D341Med (cell line): ENCODE measurements at regions not wholly inside any gene's neighbourhood (a gene's known extent, or its start where the extent isn't known, plus 50 kb on each side); places are given as distances from the start of the nearest gene placed in this dataset.

Source experiments
- DNase-seq: peaks from one replicate; pipeline ENCODE4 v3.0.0; 2012; ENCODE audit warnings: low spot score

- DNase-seq, result no peak
Observed at GRCh38 chr14:61941421-61942150, 179.4 kb downstream of the SNAPC1 start.

GRCh38 chr14:61948376-61948775, 186.2 kb downstream of the SNAPC1 start:
- DNase-seq, result no peak

GRCh38 chr14:61950340-61950739, 188.1 kb downstream of the SNAPC1 start:
- DNase-seq, result peak; percentile 65

GRCh38 chr14:61953602-61954001, 191.4 kb downstream of the SNAPC1 start:
- DNase-seq, result no peak

- no peak for DNase-seq
Observed at GRCh38 chr14:61954306-61954705, 192.1 kb downstream of the SNAPC1 start.

- DNase-seq, result no peak
Observed at GRCh38 chr14:61956517-61956916, 194.3 kb downstream of the SNAPC1 start.

GRCh38 chr14:61959348-61959747, 197.1 kb downstream of the SNAPC1 start:
- DNase-seq, result no peak

GRCh38 chr14:61961369-61961768, 199.1 kb downstream of the SNAPC1 start:
- DNase-seq, result no peak

GRCh38 chr14:61963926-61964325, 201.7 kb downstream of the SNAPC1 start:
- no peak for DNase-seq

- DNase-seq, result no peak
Observed at GRCh38 chr14:61965030-61965745, 203.0 kb downstream of the SNAPC1 start.

- DNase-seq, result no peak
Observed at GRCh38 chr14:61968207-61968606, 206.0 kb downstream of the SNAPC1 start.

GRCh38 chr14:61972711-61973110, 210.5 kb downstream of the SNAPC1 start:
- no peak for DNase-seq

- no peak for DNase-seq
Observed at GRCh38 chr14:61973981-61974380, 211.8 kb downstream of the SNAPC1 start.

GRCh38 chr14:61977217-61977616, 215.0 kb downstream of the SNAPC1 start:
- DNase-seq, result no peak

GRCh38 chr14:61988240-61988639, 226.0 kb downstream of the SNAPC1 start:
- DNase-seq, result no peak

- DNase-seq, result no peak
Observed at GRCh38 chr14:61992139-61992538, 229.9 kb downstream of the SNAPC1 start.

GRCh38 chr14:61992926-61993325, 230.7 kb downstream of the SNAPC1 start:
- no peak for DNase-seq

- DNase-seq, result no peak
Observed at GRCh38 chr14:61994589-61994988, 232.4 kb downstream of the SNAPC1 start.

GRCh38 chr14:61996753-61997152, 234.5 kb downstream of the SNAPC1 start:
- DNase-seq, result no peak

- no peak for DNase-seq
Observed at GRCh38 chr14:61997161-61997560, 234.9 kb downstream of the SNAPC1 start.

- no peak for DNase-seq
Observed at GRCh38 chr14:62001963-62002362, 239.7 kb downstream of the SNAPC1 start.

- no peak for DNase-seq
Observed at GRCh38 chr14:62002642-62003041, 240.4 kb downstream of the SNAPC1 start.

- no peak for DNase-seq
Observed at GRCh38 chr14:62003701-62004100, 241.5 kb downstream of the SNAPC1 start.
